SK-N-SH (cell line): ENCODE measurements at regions not wholly inside any gene's neighbourhood (a gene's known extent, or its start where the extent isn't known, plus 50 kb on each side); places are given as distances from the start of the nearest gene placed in this dataset.

Experiments used
- CTCF ChIA-PET: fragments of 300-600, 350-600 bp; formaldehyde crosslinking; extraction: SDS; loops from one replicate; lab custom pipeline; 2021; lab: Yijun Ruan, JAX
- POLR2A ChIA-PET: fragments of 350-600 bp; sonication (Branson Sonifier 250); formaldehyde crosslinking; extraction: SDS; loops from one replicate; lab custom pipeline; 2020; ENCODE audit warnings: antibody characterized with exemption, inconsistent platforms; lab: Yijun Ruan, JAX
- DNase-seq: peaks from one replicate; pipeline ENCODE4 v3.0.0; 2012
- H2AFZ ChIP-seq: fragments of 200-600 bp; sonication (generic); 2 replicates; pipeline ENCODE4 v1.8.1; 2016; ENCODE audit warnings: antibody characterized with exemption, mild to moderate bottlenecking, low read depth
- H3F3A ChIP-seq: fragments of 200-600 bp; sonication (generic); replicated peaks from 2 replicates; pipeline ENCODE3; 2016; ENCODE audit warnings: antibody characterized with exemption, mild to moderate bottlenecking; ENCODE audit not compliant: insufficient read depth
- H3K27ac ChIP-seq, 2 experiments: fragments of 200-500 bp in 1 of 2; fragments of 200-600 bp in 1 of 2; sonication (Bioruptor generic) in 1 of 2; sonication (generic), shearing (Covaris generic) in 1 of 2; 2 replicates each; pipeline versions ENCODE4 v1.5.1 to v1.6.1; 2014 to 2016; ENCODE audit warnings: low read depth in 2 of 2, inconsistent platforms in 1 of 2, low read length in 1 of 2, mild to moderate bottlenecking in 1 of 2, mixed read lengths in 1 of 2
- H3K27me3 ChIP-seq: fragments of 200-600 bp; sonication (generic), shearing (Covaris generic); 2 replicates; pipeline ENCODE4 v1.6.1; 2016; ENCODE audit warnings: mixed run types; ENCODE audit not compliant: insufficient read depth
- H3K36me3 ChIP-seq, 2 experiments: fragments of 200-500 bp in 1 of 2; fragments of 200-600 bp in 1 of 2; sonication (Bioruptor generic) in 1 of 2; sonication (generic) in 1 of 2; replicated peaks in 1 of 2; 2 replicates each; pipeline versions ENCODE3 to v1.5.1; 2014 to 2016; ENCODE audit warnings: low read length in 1 of 2, mild to moderate bottlenecking in 1 of 2; ENCODE audit not compliant: insufficient read depth in 2 of 2, control insufficient read depth in 1 of 2
- H3K4me1 ChIP-seq, 2 experiments: fragments of 200-500 bp in 1 of 2; fragments of 200-600 bp in 1 of 2; sonication (Bioruptor generic) in 1 of 2; sonication (generic), shearing (Covaris generic) in 1 of 2; 2 replicates each; pipeline versions ENCODE4 v1.5.1 to v1.6.1; 2014 to 2016; ENCODE audit warnings: low read depth in 1 of 2, low read length in 1 of 2, mixed run types in 1 of 2; ENCODE audit not compliant: insufficient read depth in 2 of 2, control insufficient read depth in 1 of 2
- H3K4me2 ChIP-seq: fragments of 200-600 bp; sonication (generic), shearing (Covaris generic); 2 replicates; pipeline ENCODE4 v1.6.1; 2017; ENCODE audit warnings: mixed run types
- H3K4me3 ChIP-seq, 2 experiments: fragments of 200-500 bp in 1 of 2; fragments of 200-600 bp in 1 of 2; sonication (Bioruptor generic) in 1 of 2; sonication (generic), shearing (Covaris generic) in 1 of 2; 2 replicates each; pipeline versions ENCODE4 v1.5.1 to v1.8.1; 2014 to 2016; ENCODE audit warnings: low read depth in 2 of 2, inconsistent platforms in 1 of 2, low read length in 1 of 2, mild to moderate bottlenecking in 1 of 2, mixed read lengths in 1 of 2, moderate library complexity in 1 of 2
- H3K79me2 ChIP-seq: fragments of 200-600 bp; sonication (generic); 2 replicates; pipeline ENCODE4 v1.8.1; 2017; ENCODE audit warnings: mild to moderate bottlenecking; ENCODE audit not compliant: insufficient read depth
- H3K9ac ChIP-seq: fragments of 200-600 bp; sonication (generic); 2 replicates; pipeline ENCODE4 v1.6.1; 2017; ENCODE audit warnings: mixed run types
- H3K9me2 ChIP-seq: fragments of 200-600 bp; sonication (generic); 2 replicates; pipeline ENCODE4 v1.6.1; 2017; ENCODE audit warnings: mixed run types
- H3K9me3 ChIP-seq: fragments of 200-600 bp; sonication (generic); 2 replicates; pipeline ENCODE4 v1.6.1; 2017; ENCODE audit warnings: mixed run types, mild to moderate bottlenecking, moderate library complexity
- H4K20me1 ChIP-seq: fragments of 200-600 bp; sonication (generic); 2 replicates; pipeline ENCODE4 v1.6.1; 2017; ENCODE audit warnings: mild to moderate bottlenecking, mixed run types; ENCODE audit not compliant: insufficient read depth
- CTCF ChIP-seq: fragments of 200-600 bp; sonication (generic); IDR thresholded peaks from 2 replicates; pipeline ENCODE4 v1.6.1; 2017; ENCODE audit warnings: antibody characterized with exemption, mild to moderate bottlenecking, moderate library complexity
- ELF1 ChIP-seq: IDR thresholded peaks from 2 replicates; pipeline ENCODE4 v1.4.0; 2012
- EZH2phosphoT487 ChIP-seq: fragments of 200-600 bp; sonication (generic); IDR thresholded peaks from 2 replicates; pipeline ENCODE4 v1.6.1; 2017; ENCODE audit warnings: low read depth, mixed run types, mild to moderate bottlenecking, antibody characterized with exemption, moderate library complexity, borderline replicate concordance
- FOXJ3 ChIP-seq: sonication (generic); formaldehyde crosslinking; IDR thresholded peaks from 2 replicates; pipeline ENCODE4 v1.5.1; 2020; ENCODE audit warnings: mild to moderate bottlenecking, missing genetic modification reagents
- GATA2 ChIP-seq: sonication (generic); formaldehyde crosslinking; IDR thresholded peaks from 2 replicates; pipeline ENCODE4 v1.5.0; 2020; ENCODE audit warnings: mild to moderate bottlenecking, missing genetic modification reagents
- IRF3 ChIP-seq: fragments of 150-350 bp; IDR thresholded peaks from 2 replicates; pipeline ENCODE4 v1.6.1; 2016; ENCODE audit warnings: mild to moderate bottlenecking, low read depth, low read length
- JUND ChIP-seq: IDR thresholded peaks from 2 replicates; pipeline ENCODE4 v1.4.0; 2012
- MEF2A ChIP-seq: IDR thresholded peaks from 2 replicates; pipeline ENCODE4 v1.4.0; 2012; ENCODE audit warnings: low read depth, borderline replicate concordance
- MXI1 ChIP-seq: IDR thresholded peaks from 2 replicates; pipeline ENCODE4 v1.6.1; 2012; ENCODE audit warnings: mild to moderate bottlenecking, low read depth, low read length, improper control_type of control experiment
- PBX3 ChIP-seq: IDR thresholded peaks from 2 replicates; pipeline ENCODE4; 2012
- POLR2AphosphoS5 ChIP-seq: IDR thresholded peaks from 2 replicates; pipeline ENCODE4 v1.6.1; 2012; ENCODE audit warnings: low read depth, low read length
- SMC3 ChIP-seq: IDR thresholded peaks from 2 replicates; pipeline ENCODE4 v1.6.1; 2012; ENCODE audit warnings: low read depth, low read length, improper control_type of control experiment
- TAF1 ChIP-seq: IDR thresholded peaks from 2 replicates; pipeline ENCODE4 v1.6.1; 2012; ENCODE audit warnings: low read depth, mild to moderate bottlenecking, low read length, moderate library complexity, borderline replicate concordance
- TCF12 ChIP-seq: IDR thresholded peaks from 2 replicates; pipeline ENCODE4 v1.4.0; 2012
- TEAD4 ChIP-seq: IDR thresholded peaks from 2 replicates; pipeline ENCODE4 v1.4.0; 2012; ENCODE audit warnings: mild to moderate bottlenecking, borderline replicate concordance; ENCODE audit not compliant: insufficient read depth
- USF1 ChIP-seq: IDR thresholded peaks from 2 replicates; pipeline ENCODE4 v1.4.0; 2012; ENCODE audit warnings: low read depth, borderline replicate concordance
- WGBS: methylation state at CpG from one replicate; pipeline ENCODE4 v1.1.6; 2017; ENCODE audit warnings: low lambda C conversion rate; 5-methylcytosine and 5-hydroxymethylcytosine counted together

GRCh38 chr16:63982741-63983140, 1139.1 kb downstream of the CDH11 start (continued):
- no peak for TF ChIP-seq IRF3
- TF ChIP-seq, all 33 proteins: peak for 0

GRCh38 chr16:63982110-63982509, 1139.8 kb downstream of the CDH11 start:
- TF ChIP-seq MXI1 (no peak), ELF1 (no peak), IRF3 (no peak), USF1 (no peak), EZH2phosphoT487 (no peak), JUND (no peak), TCF12 (no peak), CTCF (no peak), POLR2AphosphoS5 (no peak)
- Histone ChIP-seq H3F3A (no peaks in the 10 kb centered on the region), H3K9me3 (no peaks in the 10 kb centered on the region), H4K20me1 (no peaks in the 10 kb centered on the region), H3K4me3 (no peak overlapping the region), H3K9ac (no peak overlapping the region), H3K4me2 (no peak overlapping the region), H3K4me1 (no peaks in the 10 kb centered on the region), H3K27me3 (no peaks in the 10 kb centered on the region), H3K9me2 (no peaks in the 10 kb centered on the region), H3K27ac (no peak overlapping the region), H3K79me2 (no peaks in the 10 kb centered on the region), H3K36me3 (no peaks in the 10 kb centered on the region), H2AFZ (no peak overlapping the region)
- CTCF ChIA-PET: no interaction called here
- WGBS: 71% methylated on average over 5 of the region's 5 CpGs
- no peak for DNase-seq
- POLR2A ChIA-PET: interaction anchor here (0.6 kb wide), 1 partner anchor 33 kb away, joined by 3 read pairs; no protein-coding TSS in a partner anchor

- H3K79me2 ChIP-seq: no peaks in the 10 kb centered on the region
- TF ChIP-seq MEF2A (no peak), EZH2phosphoT487 (no peak), SMC3 (no peak), GATA2 (CRISPR knock-in tag) (no peak), USF1 (no peak), PBX3 (no peak), FOXJ3 (CRISPR knock-in tag) (no peak), TEAD4 (no peak), TAF1 (no peak)
Observed at GRCh38 chr16:63981639-63982038, 1140.2 kb downstream of the CDH11 start.

More at GRCh38 chr16:63981639-63982038, 1140.2 kb downstream of the CDH11 start:
- no peaks in the 10 kb centered on the region for H4K20me1 ChIP-seq
- H2AFZ ChIP-seq: no peak overlapping the region
- DNase-seq: no peak
- WGBS: 60% methylated on average over 2 of the region's 2 CpGs
- no peaks in the 10 kb centered on the region for H3K4me1 ChIP-seq
- CTCF ChIA-PET: interaction anchor here (0.8 kb wide), 1 partner anchor 13 kb away, joined by 3 read pairs; no protein-coding TSS in a partner anchor
- H3K4me2 ChIP-seq: no peak overlapping the region
- no peak overlapping the region for H3K27ac ChIP-seq
- H3K36me3 ChIP-seq: no peaks in the 10 kb centered on the region
- POLR2A ChIA-PET: interaction anchor here (0.6 kb wide), 1 partner anchor 34 kb away, joined by 3 read pairs; no protein-coding TSS in a partner anchor
- no peaks in the 10 kb centered on the region for H3F3A ChIP-seq
- H3K9ac ChIP-seq: no peak overlapping the region
- H3K4me3 ChIP-seq: no peak overlapping the region
- H3K27me3 ChIP-seq: no peaks in the 10 kb centered on the region
- H3K9me2 ChIP-seq: no peaks in the 10 kb centered on the region
- no peaks in the 10 kb centered on the region for H3K9me3 ChIP-seq
